ENCODE measurements at regions not wholly inside any gene's neighbourhood (a gene's known extent, or its start where the extent isn't known, plus 50 kb on each side); places are given as distances from the start of the nearest gene placed in this dataset.

DNA sequence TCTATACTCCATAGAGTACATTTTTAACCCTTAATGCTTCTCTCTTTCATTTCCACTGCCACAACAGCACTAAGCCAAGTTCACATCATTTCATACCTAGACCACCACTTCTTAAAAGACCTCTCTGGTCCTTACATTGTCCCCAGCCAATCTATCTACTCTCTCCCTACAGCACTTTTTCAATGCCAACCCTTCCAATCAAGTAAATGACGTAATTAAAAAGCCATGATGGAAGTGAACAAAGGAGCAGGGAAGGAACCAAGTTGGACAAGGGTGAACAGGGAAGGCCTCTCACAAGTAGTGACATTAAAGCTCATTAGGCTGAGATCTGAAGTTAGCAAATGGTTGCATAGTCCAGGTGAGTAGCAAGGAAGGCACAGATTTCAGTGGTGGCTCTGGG is 195.1 kb upstream of the CCDC150 start:
- no peak for DNase-seq (ENCODE audit: low read depth)

DNA sequence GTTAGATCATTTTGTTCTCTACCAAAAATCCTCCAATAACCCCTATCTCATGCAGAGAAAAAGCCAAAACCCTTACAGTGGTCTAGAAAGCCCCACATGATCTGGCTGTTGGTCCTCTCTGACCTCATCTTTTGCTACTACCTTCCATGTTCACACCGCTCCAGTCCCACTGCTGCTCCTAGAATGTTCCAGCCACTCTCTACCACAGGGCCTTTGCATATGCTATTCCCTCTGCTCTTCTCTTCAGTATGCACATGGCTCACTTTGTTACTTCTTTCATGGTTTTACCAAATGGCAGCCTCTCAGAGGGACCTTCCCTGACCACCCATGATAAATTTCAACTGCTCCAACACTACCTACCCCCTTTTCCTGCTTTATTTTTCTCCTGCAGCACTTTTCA is 193.5 kb upstream of the CCDC150 start:
- no peak for DNase-seq (ENCODE audit: low read depth)

DNA sequence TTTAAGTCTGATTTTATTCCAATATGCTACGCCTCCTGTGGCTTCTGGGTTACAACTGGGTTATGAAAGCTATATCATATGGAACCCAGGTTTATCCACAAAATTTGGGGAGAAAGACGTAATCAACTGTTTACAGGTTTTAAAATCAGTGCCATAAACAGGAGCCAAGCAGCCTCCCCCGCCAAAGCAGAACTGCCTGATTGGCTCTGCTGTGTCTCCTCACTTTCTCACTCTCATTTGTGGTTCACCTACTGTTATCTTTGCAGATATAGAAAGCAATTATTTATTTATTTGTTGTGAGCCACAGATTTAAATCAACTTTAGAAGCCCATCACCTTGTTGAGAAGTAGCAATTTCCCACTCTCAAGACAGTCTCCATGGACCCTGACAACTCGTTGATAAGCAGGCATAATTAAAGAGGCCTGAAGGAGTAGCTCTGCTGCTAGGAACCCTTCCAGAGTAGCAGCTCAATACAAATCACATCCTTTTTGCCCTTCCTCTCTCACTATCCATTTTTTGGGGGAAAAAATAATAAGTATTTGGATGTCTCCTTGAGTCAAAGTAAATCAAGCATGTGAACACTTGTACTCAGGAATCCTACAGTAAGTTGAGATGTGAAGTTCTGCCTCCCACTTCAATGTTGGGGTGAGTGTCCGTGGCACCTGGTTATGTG is 191.0 kb upstream of the CCDC150 start:
- DNase-seq (ENCODE audit: low read depth) = no peak

DNA sequence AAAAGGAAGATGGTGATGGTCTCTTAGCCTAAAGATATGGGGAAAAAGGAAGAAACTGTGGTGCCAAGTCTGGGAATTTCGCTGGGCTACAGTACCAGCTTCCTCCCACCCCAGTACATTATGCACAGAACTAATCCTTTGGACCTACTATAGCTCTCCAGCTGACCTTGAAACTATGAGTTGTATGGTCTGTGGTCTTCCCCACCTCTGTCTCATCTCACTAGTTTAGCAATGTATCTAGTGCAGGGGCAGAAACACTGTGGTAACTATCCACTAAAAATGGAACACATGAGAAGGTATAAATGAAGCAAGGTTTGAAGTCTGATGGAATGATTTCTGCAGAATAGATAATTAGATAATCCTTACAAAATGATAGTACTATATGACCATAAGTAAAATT is 190.4 kb upstream of the CCDC150 start:
- no peak for DNase-seq (ENCODE audit: low read depth)

DNA sequence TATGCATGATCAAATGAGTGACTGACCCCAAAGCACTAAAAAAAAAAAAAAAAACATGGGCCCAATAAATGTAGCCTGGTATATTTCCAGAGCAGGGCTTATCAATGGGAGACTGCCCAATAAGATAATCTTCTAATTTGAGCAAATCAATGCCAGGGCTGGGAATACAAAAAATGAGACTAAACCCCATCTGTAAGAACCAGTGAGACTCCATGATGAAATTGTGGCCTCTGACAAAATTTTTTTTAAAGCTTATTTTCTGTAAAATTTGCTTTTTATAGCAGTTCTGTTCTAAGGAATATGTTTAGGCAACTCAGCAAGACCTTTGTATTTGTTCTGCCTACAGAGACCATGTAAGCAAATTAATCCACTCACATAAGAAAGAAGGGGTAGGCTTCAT is 186.8 kb upstream of the CCDC150 start:
- no peak for DNase-seq (ENCODE audit: low read depth)

DNA sequence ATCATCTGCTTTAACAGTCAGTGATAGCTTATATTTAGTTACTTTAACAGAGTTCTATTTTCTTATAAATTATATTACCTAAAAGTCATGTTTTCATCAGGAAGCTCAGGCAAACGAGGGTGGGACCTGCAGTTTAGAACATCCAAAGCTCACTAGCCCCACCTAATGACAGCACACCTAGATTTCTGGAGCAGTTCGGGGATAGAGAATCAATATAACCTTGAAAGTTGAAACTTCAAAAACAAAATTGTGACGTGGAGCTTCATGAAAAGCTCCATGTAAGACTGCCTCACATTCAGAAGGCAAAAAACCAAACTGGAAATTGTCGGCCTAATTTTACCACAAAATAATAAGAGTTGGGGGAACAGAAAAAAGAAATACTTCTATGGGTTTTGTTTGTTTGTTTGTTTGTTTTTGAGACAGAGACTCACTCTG is 185.9 kb upstream of the CCDC150 start:
- DNase-seq (ENCODE audit: low read depth) = no peak

DNA sequence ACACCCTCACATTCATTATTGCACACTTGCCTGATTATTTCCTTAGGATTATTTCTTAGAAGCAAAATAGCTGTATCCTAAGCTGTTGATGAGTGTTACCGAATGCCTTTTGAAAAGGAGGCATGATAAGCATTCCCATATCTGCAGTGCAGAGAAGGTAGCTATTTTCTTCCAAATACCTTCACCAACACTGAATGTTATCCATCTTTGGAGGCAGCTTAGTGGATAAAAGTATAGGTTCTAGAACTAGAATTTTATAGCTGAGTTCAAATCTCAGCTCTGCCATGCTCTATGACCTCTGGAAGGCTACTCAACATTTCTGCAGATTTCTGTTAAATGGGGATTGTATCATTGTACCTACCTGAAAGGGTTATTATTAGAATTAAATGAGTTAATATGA is 185.0 kb upstream of the CCDC150 start:
- no peak for DNase-seq (ENCODE audit: low read depth)

DNA sequence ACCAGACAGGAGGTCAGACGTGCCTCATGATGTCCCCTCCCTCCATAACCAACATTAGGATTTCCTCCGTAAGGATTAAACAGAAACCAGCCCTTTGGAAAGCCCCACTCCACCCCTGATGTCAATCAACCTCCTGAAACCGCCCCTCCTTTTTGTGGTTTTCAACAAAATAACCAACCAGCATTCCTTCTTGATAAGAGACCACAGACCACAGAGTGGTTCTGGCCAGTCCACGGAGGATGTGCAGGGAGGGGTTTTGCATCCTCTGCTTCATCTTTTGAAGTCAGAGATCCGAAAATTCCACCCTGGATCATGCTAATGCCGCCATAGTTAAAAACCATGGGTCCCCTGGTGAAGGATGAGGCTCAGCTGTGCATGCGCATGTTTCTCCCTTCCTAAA is 180.0 kb upstream of the CCDC150 start:
- no peak for DNase-seq (ENCODE audit: low read depth)

DNA sequence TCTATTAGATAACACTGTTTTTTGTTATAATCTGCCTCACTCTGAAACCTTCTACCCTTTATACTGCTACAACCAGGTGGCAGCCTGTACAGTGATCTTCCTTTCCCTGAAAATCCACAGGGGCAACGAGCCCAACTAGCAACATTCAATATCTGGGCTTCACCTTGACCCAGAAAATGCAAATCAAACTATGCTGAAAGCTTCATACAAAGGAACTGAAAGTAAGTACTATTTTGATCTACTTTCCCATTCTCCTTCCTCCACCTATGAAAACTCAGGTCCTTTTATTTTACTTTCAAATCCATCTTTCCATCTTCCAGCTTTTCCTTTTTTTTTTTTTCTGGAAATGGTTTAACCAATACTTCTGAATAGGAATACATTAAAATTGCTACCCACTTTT is 175.8 kb upstream of the CCDC150 start:
- DNase-seq (ENCODE audit: low read depth) = no peak

DNA sequence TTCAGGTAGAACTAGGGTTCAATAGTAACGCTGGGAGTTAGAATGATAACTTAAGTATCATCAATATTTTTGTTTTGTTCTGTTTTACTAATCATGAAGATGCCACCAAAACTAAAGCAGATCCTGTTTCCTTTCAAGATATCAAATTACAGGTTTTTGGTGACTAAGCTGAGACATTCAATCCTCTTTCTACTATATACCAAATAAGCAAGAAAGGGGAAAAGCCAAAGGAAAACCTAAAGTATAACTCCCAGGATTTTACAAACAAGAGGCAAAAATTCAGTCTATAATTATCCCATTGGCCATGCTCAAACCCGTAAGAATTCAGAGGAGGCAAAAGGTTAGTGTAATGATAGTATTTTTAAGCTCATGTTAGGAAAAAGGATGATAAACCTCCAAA is 175.2 kb upstream of the CCDC150 start:
- no peak for DNase-seq (ENCODE audit: low read depth)

DNA sequence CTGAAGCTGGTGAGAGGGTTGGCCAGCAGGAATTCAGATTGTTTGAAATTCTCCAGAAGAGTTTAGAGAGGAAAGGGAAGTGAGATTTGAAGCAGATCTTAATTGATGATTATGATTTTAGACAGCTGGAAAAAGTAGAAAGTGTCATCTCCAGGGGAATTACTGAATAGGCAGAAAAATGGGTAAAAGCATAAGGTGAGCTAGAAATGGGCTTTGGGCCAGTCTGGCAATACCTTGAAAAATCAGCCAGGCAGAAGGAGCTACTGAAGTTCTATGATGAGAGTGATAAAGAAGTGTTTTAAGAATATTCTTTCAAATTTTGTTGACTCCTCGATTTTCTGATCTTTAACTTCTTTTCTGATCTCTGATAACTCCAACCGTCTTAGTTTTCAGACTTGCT is 172.9 kb upstream of the CCDC150 start:
- DNase-seq (ENCODE audit: low read depth) = no peak

DNA sequence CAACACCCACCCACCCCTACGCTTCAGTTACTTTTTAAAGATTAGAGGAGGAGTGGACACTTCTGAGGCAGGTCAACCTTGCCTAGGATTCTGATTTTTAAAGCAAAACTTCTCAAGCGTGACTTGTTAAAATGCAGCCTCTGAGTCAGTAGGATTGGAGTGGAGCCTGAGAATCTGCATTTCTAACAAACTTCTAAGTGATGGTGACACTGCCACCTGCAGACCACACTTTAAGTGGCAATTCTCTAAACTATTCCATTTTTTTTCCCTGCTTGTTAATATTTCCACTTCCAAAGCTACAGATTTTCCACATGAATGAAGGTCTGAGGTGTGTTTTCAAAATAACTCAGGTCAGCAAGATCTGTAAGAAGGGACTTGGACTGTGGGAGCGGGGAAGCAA is 171.1 kb upstream of the CCDC150 start:
- DNase-seq (ENCODE audit: low read depth) = no peak

DNA sequence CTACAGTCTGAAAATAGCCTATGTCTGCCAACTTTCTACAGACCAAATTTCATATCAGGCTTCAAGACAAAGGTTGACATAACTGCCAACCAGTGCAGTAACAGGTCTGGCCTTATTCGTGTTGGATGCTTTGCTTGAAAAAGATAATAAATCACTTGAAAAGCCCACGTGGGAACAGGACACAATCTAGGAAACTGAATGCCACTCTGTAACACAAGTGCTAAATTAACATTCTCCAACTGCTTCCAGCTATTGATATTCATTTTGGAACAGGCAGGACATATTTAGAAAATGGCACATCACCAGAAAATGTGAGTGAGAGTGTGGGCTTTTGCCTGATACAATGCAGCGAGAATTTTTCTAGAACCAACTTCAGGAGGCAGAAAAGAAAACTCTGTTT is 165.9 kb upstream of the CCDC150 start:
- DNase-seq (ENCODE audit: low read depth) = no peak

DNA sequence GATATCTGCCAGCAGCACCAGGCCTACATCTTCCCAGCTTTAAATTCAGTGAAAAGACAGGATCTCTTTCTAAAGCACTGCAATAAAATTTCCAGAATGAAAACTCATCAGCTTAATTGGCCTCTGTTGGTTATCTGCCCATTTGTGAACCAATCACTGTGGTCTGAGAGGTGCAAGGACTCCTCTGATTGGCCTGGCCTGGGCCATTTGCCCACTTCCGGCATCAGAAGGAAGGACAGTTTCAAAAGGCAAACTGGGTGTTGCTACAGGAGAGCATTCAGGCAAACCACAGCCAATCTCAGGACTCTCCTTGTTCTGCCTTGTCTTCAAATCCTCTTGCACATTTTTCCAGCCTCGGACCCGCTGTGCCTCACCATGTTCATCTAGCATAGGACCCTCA is 163.9 kb upstream of the CCDC150 start:
- DNase-seq (ENCODE audit: low read depth) = no peak

DNA sequence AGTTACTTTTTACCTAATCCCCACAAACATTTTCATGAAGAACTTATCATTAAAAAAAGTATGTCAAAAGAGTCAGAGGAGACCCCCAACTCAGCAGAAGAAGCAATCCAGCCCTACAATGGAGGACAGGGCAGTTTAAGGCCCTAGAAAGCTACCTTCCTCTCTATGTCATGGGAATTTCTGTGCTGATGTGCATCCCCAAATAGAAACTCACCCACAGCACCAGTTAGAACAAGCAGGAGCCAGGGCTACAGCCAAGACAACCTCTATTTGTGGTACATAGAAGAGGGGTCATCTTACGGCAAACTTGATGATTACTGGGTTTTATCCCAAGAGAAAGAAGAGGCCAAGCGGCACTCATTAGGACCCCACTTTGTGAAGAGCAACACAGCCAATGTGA is 160.9 kb upstream of the CCDC150 start:
- DNase-seq (ENCODE audit: low read depth) = no peak

DNA sequence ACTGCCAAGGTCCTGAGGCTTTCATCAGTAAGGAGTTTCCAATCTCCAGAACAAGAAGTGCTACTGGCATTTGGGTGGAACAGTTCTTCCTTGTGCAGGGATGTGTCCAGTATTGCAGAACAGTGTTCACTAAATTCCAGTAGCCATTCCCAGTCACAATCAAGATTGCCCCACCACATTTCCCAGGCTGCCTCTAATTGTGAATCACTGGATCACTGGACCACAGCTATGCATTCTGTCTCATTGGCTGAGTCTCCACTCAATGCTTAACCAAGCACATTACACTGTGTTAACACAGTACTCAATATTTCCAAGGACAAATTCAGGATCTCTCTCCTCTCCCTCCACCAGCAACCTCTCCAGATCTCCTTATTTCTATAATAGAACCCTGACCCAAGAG is 160.2 kb upstream of the CCDC150 start:
- DNase-seq (ENCODE audit: low read depth) = peak; percentile 94

DNA sequence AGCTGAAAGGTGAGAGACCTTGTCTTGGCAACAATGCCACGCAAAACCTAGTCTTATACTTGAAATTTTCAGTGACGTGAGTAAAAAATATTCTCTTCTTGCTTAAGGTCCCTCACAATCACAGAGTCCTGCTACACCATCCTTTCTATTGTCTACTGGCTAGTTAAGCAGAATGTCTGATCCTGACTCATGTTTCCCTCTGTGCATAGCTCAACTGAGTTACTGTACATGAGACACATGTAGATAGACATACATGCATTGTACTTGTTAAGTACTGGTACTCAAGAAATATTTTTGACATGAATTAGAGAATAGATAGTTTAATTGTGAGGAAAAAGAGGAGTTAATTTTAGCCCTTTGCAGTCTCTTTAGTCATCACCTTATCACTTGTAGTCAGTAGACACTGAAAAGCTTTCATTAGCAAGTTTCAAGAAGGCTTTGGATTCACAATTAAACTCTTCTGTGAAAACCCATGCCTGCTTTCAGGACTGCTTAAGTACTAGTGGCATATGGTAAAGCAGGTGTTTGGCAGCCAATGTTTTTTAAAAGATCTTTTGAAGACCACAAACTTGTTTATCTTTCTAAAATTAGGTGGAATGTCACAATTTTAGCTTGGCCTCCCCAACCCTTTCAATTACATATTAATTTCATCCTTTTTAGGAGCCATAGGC is 158.7 kb upstream of the CCDC150 start:
- DNase-seq (ENCODE audit: low read depth) = no peak

DNA sequence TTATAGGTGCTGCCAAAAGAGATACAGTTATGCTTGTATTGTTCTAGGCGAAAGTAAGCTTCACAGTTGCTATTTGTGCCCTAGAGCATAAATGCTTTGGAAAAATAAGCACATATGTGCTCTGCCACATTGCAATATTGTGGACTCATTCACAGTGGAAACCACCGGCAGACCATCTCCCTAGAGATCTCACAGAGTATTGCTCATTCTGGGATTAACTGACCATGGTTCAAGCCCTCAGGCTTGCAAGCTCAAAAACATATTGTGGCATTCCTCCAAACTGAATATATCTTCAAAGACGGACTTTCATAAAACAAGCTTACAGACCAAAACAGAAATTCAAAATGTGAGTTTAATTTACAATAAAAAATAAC is 158.2 kb upstream of the CCDC150 start:
- peak; percentile 96 for DNase-seq (ENCODE audit: low read depth)

DNA sequence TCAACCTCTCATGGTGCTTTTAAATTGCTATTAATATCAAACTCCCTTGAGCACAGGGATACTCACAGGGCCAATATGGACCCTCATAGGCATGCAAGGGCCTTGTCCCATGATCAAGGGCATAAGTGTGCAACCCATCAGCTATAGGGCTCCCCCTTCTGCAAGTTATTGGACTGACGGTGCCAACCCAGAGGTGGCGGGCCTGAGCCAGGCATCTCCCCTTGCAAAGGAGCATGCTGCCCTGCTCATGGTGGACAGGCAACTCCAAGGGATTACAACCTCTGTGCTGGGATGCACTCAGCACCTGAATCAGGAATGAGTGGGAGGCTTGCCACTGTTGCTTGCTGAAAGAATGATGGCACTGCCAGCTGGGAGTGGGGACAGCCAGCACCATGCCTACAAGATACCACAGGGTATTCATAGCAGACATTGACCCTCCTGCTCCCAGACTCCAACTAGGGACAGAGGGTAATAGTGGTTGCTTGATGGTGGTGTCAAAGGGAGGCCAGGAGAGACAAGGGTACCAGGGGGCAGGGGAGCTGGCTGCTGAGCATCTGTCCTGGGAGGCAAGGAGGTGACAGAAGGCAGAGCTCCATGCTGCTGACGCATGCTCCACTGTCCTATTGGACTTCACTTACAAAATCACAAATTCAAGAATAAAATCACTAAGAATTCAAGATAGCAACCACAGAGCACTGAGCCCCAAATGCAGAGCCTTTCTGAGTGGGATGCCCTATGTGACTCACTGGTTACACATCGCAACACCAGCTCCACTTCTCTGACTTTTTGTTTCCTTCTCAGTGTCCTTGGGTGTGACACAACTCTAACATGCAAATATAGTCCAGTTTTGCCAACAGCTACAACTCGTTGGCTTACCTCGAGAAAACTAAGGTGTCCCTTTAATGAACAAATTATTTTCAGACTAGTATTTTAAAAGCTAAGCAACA is 157.1 kb upstream of the CCDC150 start:
- DNase-seq (ENCODE audit: low read depth) = peak; percentile 80

DNA sequence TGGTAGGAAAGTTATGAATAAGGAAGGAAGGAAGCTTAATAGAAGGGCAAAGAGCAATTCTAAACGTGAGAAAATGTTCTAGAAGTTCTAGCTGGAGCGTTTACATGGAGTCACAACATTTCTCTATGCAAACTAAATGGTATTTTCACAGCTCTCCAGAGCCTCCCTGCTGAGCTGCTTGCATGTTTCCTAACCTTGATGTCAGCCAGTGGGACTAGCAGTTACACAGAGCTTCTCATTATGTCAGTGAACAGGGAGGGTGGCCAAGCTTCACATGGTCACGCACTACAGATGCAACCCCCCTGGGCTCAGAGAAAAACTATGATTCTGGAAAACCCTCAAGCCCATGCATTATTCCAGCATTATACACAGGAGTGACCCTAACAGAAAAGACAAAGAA is 153.4 kb upstream of the CCDC150 start:
- peak; percentile 27 for DNase-seq (ENCODE audit: low read depth)

DNA sequence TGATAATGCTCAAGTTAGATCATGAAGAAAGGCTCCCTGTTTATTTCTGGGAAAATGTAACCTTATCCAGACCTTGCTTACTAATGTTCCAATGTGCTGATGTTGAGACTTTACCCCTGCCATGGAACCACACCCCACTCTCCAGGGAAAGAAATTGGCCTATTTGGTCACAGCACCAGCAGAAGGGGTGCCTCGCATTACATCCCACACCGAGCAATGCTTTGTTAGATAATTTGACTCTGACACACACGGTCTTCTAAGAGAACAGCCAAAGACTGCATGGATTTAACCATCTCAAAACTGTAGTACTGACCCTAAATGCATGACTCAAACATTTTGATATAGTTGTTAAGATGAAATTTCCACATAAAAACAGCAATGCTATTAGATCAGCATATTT is 152.1 kb upstream of the CCDC150 start:
- DNase-seq (ENCODE audit: low read depth) = peak; percentile 76

DNA sequence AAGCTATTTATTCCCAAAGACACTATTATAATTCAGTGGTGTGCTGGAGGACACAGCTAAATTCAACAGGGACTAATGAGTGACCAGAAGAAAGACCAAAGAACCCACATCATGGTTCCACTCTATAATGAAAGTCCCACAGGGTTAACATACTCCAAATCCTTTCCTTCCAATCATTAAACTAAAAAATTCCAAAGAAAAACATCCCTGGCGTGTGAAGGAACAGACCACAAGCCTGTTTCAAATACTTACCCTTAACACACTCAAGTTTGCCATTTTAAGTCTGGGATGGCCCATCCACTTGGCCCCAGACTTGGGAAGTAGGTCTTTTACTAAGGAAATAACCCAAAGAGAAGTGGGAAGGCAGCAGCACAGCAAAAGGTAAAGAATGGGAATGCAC is 150.1 kb upstream of the CCDC150 start:
- no peak for DNase-seq (ENCODE audit: low read depth)

DNA sequence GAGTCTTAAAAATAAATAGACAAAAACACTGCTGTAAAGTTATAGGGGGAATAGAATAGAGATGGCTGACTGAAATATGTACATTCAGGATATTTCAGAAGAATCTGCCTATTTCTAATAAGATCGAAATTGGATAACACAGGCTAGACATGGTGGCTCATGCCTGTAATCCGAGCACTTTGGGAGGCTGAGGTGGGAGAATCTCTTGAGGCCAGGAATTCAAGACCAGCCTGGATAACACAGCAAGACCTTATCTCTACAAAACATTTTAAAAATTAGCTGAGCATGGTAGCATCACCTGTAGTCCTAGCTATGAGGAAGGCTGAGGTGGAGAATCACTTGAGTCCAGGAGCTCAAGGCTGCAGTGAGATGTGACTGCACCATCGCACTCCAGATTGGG is 146.6 kb upstream of the CCDC150 start:
- DNase-seq (ENCODE audit: low read depth) = no peak

Measured in stromal cell of bone marrow (primary cell).